Loucy (cell line): ENCODE measurements at regions not wholly inside any gene's neighbourhood (a gene's known extent, or its start where the extent isn't known, plus 50 kb on each side); places are given as distances from the start of the nearest gene placed in this dataset.

Experiments
- H2AFZ ChIP-seq: fragments of 200-600 bp; sonication (generic); 2 replicates; pipeline ENCODE4 v1.6.0; 2016; ENCODE audit warnings: antibody characterized with exemption, mild to moderate bottlenecking, low read length, moderate library complexity
- H3F3A ChIP-seq: fragments of 200-600 bp; 2 replicates; pipeline ENCODE4 v1.6.0; 2016; ENCODE audit warnings: antibody characterized with exemption, low read depth, mild to moderate bottlenecking
- H3K27me3 ChIP-seq: fragments of 200-600 bp; sonication (generic); 2 replicates; pipeline ENCODE4 v1.6.1; 2014; ENCODE audit warnings: low read length, mild to moderate bottlenecking; ENCODE audit not compliant: insufficient read depth, poor library complexity, severe bottlenecking
- H3K36me3 ChIP-seq: fragments of 200-600 bp; sonication (generic); 2 replicates; pipeline ENCODE4 v1.6.1; 2016; ENCODE audit warnings: low read length; ENCODE audit not compliant: insufficient read depth
- H3K4me1 ChIP-seq: fragments of 200-600 bp; sonication (generic); 2 replicates; pipeline ENCODE4 v1.5.1; 2014; ENCODE audit warnings: low read length, mild to moderate bottlenecking; ENCODE audit not compliant: insufficient read depth, poor library complexity, severe bottlenecking
- H3K4me2 ChIP-seq: fragments of 200-600 bp; sonication (generic); 2 replicates; pipeline ENCODE4 v1.6.0; 2014; ENCODE audit warnings: antibody characterized with exemption, low read length, low read depth, mild to moderate bottlenecking; ENCODE audit not compliant: poor library complexity, severe bottlenecking
- H3K4me3 ChIP-seq: fragments of 200-600 bp; sonication (generic); 2 replicates; pipeline ENCODE4 v1.5.1; 2014; ENCODE audit warnings: low read length, mild to moderate bottlenecking, mixed read lengths; ENCODE audit not compliant: poor library complexity, severe bottlenecking
- H3K79me2 ChIP-seq: fragments of 200-600 bp; sonication (generic); 2 replicates; pipeline ENCODE4 v1.6.1; 2014; ENCODE audit warnings: low read length; ENCODE audit not compliant: insufficient read depth
- H3K9ac ChIP-seq: fragments of 200-600 bp; sonication (generic); 2 replicates; pipeline ENCODE4 v1.6.0; 2014; ENCODE audit warnings: mild to moderate bottlenecking, low read depth, low read length, moderate library complexity; ENCODE audit not compliant: poor library complexity, severe bottlenecking
- H3K9me2 ChIP-seq: fragments of 200-600 bp; sonication (generic); replicated peaks from 2 replicates; pipeline ENCODE4 v1.6.1; 2016; ENCODE audit warnings: low read depth, low read length, mixed read lengths
- H3K9me3 ChIP-seq: fragments of 200-600 bp; sonication (generic); 2 replicates; pipeline ENCODE4 v1.6.1; 2014; ENCODE audit warnings: mild to moderate bottlenecking, antibody characterized with exemption, low read length, low read depth; ENCODE audit not compliant: insufficient read depth
- H4K20me1 ChIP-seq: fragments of 200-600 bp; sonication (generic); 2 replicates; pipeline ENCODE4 v1.6.0; 2014; ENCODE audit warnings: antibody characterized with exemption, low read length, mild to moderate bottlenecking; ENCODE audit not compliant: insufficient read depth, poor library complexity, severe bottlenecking
- CTCF ChIP-seq: fragments of 200-600 bp; sonication (generic); conservative IDR thresholded peaks from 2 replicates; pipeline ENCODE4 v1.5.1; 2014; ENCODE audit warnings: mild to moderate bottlenecking, antibody characterized with exemption, low read length
- EZH2phosphoT487 ChIP-seq: fragments of 200-600 bp; IDR thresholded peaks from 2 replicates; pipeline ENCODE4 v1.6.1; 2018; ENCODE audit warnings: antibody characterized with exemption, mild to moderate bottlenecking, moderate library complexity, borderline replicate concordance

- Histone ChIP-seq H3K4me2 (no peak overlapping the region), H3K27me3 (no peaks in the 10 kb centered on the region), H3K9ac (no peak overlapping the region)
These were observed 147.8 kb upstream of the TWIST2 start for GRCh38 chr2:238700117-238700457.

DNA sequence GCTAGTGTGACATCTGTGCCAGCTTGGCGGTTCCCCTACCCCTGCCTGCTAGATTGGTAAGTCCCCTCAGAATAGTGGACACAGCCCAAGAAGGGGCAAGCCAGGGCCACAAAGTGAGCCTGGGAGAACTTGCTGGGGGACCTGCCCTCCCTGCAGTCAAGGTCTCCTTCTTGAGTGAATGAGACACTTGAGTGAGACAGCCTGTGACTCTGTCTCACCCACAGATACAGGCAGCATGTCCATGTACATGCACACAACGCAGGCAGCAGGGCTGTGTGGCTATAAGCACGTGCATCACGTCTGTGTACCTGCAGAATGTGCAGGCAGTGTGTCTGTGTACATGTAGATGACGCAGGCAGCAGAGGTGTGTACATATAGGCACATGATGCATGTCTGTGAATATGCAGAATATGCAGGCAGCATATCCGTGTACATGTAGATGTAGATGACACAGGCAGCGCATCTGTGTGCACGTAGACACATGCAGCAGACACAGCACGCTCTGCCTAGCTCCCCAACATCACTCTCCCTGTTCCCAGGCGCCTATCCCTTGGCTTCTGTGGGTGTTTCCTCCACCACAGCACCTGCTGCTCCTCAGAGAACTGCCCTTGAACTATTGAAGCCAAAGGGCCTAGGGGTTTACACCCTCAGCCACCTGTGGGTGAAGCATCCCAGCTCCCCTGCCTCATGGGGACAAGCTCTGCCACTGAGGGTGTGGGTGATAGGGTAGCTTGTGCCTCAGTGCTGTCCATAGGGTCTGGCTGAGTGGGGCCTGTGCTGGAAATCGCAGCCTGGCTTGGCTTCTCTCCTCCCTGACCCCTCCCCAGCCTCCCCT lies 147.2 kb upstream of the TWIST2 start:
- TF ChIP-seq CTCF (no peak), EZH2phosphoT487 (no peak)
- no peaks in the 10 kb centered on the region for H3F3A ChIP-seq
- H3K27me3 ChIP-seq: no peaks in the 10 kb centered on the region

More at GRCh38 chr2:238700117-238700457, 147.8 kb upstream of the TWIST2 start:
- Histone ChIP-seq H2AFZ (no peak overlapping the region), H4K20me1 (no peaks in the 10 kb centered on the region), H3K4me1 (no peaks in the 10 kb centered on the region), H3K36me3 (no peaks in the 10 kb centered on the region), H3K79me2 (no peaks in the 10 kb centered on the region), H3K9me2 (no peaks in the 10 kb centered on the region), H3K4me3 (no peak overlapping the region), H3F3A (no peaks in the 10 kb centered on the region), H3K9me3 (no peaks in the 10 kb centered on the region; the same call in 1 of the 2 replicates)
- TF ChIP-seq CTCF (no peak), EZH2phosphoT487 (no peak)

DNA sequence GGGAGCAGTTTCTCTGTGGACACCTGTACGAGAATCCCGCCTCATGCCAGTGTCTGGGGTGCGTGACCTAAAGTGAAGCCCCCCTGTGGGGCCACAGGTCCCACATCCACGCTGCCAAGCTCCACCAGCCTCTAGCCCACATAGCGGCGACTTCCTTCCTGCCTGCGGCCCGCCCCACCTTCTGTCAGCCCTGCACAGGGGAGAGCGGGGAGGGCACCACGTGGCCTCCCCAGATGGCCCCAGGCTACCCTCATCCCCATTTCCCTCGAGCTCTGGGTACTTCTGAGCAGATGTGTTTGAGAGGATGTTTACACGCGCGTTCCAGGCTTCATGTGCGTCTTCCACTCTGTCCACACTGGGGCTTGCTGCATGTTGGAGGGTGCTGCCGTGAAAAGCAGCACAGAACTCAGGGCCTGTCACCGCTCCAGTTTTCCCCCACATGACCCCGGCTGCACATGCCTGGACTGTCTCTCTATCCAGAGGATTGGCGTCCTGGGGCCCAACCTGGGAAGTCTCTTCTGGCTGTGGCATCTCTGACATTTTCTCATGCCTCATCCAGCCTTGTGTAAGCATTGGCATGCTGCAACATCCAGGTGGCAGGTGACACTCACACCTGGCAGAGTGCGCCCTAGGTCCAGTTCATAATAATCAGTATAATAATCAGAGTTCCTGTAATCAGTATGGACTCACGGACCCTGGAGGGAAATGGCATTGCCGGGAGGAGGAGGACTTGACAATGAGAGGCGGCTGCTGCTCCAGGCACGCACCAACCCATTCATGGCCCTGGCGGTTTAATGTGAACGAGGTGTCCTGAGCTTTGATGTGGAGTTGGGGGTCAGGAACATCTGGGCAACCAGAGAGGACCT lies 146.3 kb upstream of the TWIST2 start:
- H3K4me2 ChIP-seq: no peak overlapping the region
- TF ChIP-seq EZH2phosphoT487 (no peak), CTCF (no peak)

More for the DNA sequence above, 147.2 kb upstream of the TWIST2 start:
- Histone ChIP-seq H3K9me2 (no peaks in the 10 kb centered on the region), H3K4me3 (no peak overlapping the region), H3K9me3 (no peaks in the 10 kb centered on the region; the same call in 1 of the 2 replicates), H3K9ac (no peak overlapping the region), H3K36me3 (no peaks in the 10 kb centered on the region), H3K4me1 (no peaks in the 10 kb centered on the region), H4K20me1 (no peaks in the 10 kb centered on the region), H3K79me2 (no peaks in the 10 kb centered on the region), H3K4me2 (no peak overlapping the region), H2AFZ (no peak overlapping the region)

More for the DNA sequence above, 146.3 kb upstream of the TWIST2 start:
- H3K36me3 ChIP-seq: no peaks in the 10 kb centered on the region
- H3K79me2 ChIP-seq: no peaks in the 10 kb centered on the region
- no peak overlapping the region for H3K4me3 ChIP-seq
- no peaks in the 10 kb centered on the region for H3F3A ChIP-seq
- no peaks in the 10 kb centered on the region for H4K20me1 ChIP-seq
- H2AFZ ChIP-seq: no peak overlapping the region
- H3K4me1 ChIP-seq: no peaks in the 10 kb centered on the region
- H3K27me3 ChIP-seq: no peaks in the 10 kb centered on the region
- no peak overlapping the region for H3K9ac ChIP-seq
- H3K9me2 ChIP-seq: no peaks in the 10 kb centered on the region
- no peaks in the 10 kb centered on the region; the same call in 1 of the 2 replicates for H3K9me3 ChIP-seq
